ENCODE measurements at regions not wholly inside any gene's neighbourhood (a gene's known extent, or its start where the extent isn't known, plus 50 kb on each side); places are given as distances from the start of the nearest gene placed in this dataset.

GRCh38 chr5:63085561-63085960, 506.9 kb downstream of the LRRC70 start:
- TF ChIP-seq CTCF (IDR thresholded peaks at IDR 0.05; ENCODE audit: low read depth, low read length), result no peak
- no peak for TF ChIP-seq EZH2phosphoT487 (IDR thresholded peaks at IDR 0.05; ENCODE audit: low read depth)
